CD4-positive, alpha-beta T cell (primary cell): ENCODE measurements at regions not wholly inside any gene's neighbourhood (a gene's known extent, or its start where the extent isn't known, plus 50 kb on each side); places are given as distances from the start of the nearest gene placed in this dataset.

Source experiments
- ATAC-seq: fragments of 200-7000 bp; cut with Tn5 transposase; one replicate; pipeline ENCODE4 v1.10.0; 2022; ENCODE audit warnings: mild to moderate bottlenecking; ENCODE audit not compliant: poor library complexity
- CTCF ChIA-PET: fragments of 350-600 bp; sonication (Branson Sonifier 250); formaldehyde crosslinking; loops from one replicate; lab custom pipeline; 2021; ENCODE audit warnings: antibody characterized with exemption, inconsistent platforms; lab: Charles Lee
- POLR2A ChIA-PET: fragments of 350-600 bp; sonication (Branson Sonifier 250); formaldehyde crosslinking; loops from one replicate; lab custom pipeline; 2021; ENCODE audit warnings: antibody characterized with exemption, inconsistent platforms; lab: Charles Lee
- DNase-seq, 14 experiments: peaks; one replicate each; pipeline ENCODE4 v3.0.0-alpha.2; 2013 to 2020; ENCODE audit warnings: mixed read lengths in 2 of 14
- H3K27ac ChIP-seq, 2 donors: one replicate each; pipeline versions ENCODE4 v1.5.1 to v1.7.0; 2013; ENCODE audit warnings: low read length in 2 of 2, low read depth in 1 of 2, mild to moderate bottlenecking in 1 of 2
- H3K27me3 ChIP-seq, 2 experiments: 1 replicate in 1 of 2; 2 replicates in 1 of 2; pipeline versions ENCODE4 v1.6.1 to v1.7.0; 2013; ENCODE audit warnings: low read length in 2 of 2, control low read depth in 1 of 2, mild to moderate bottlenecking in 1 of 2, moderate library complexity in 1 of 2; ENCODE audit not compliant: insufficient read depth in 2 of 2, control insufficient read depth in 1 of 2
- H3K36me3 ChIP-seq: one replicate; pipeline ENCODE4 v1.6.1; 2013; ENCODE audit warnings: low read length, control low read depth; ENCODE audit not compliant: insufficient read depth
- H3K4me1 ChIP-seq: one replicate; pipeline ENCODE4 v1.6.1; 2013; ENCODE audit warnings: low read length, control low read depth; ENCODE audit not compliant: insufficient read depth
- H3K4me3 ChIP-seq: one replicate; pipeline ENCODE4 v1.5.1; 2013; ENCODE audit warnings: mild to moderate bottlenecking, low read length, moderate library complexity
- H3K9me3 ChIP-seq, 2 experiments: 1 replicate in 1 of 2; 2 replicates in 1 of 2; pipeline versions ENCODE4 v1.6.1 to v1.7.0; 2013; ENCODE audit warnings: low read length in 2 of 2, mild to moderate bottlenecking in 2 of 2, control low read depth in 1 of 2, moderate library complexity in 1 of 2; ENCODE audit not compliant: control insufficient read depth in 1 of 2, insufficient read depth in 1 of 2
- H3K27ac Mint-ChIP-seq: one replicate; pipeline ENCODE4 v1.8.0; 2020; ENCODE audit warnings: mixed read lengths
- H3K27me3 Mint-ChIP-seq: one replicate; pipeline ENCODE4 v1.8.0; 2021; ENCODE audit warnings: mixed read lengths
- H3K36me3 Mint-ChIP-seq: one replicate; pipeline ENCODE4 v1.8.0; 2021; ENCODE audit warnings: low read depth, mixed read lengths
- H3K4me1 Mint-ChIP-seq: one replicate; pipeline ENCODE4 v1.8.0; 2021; ENCODE audit warnings: low read depth, mixed read lengths
- H3K4me3 Mint-ChIP-seq: one replicate; pipeline ENCODE4 v1.8.0; 2020; ENCODE audit warnings: mild to moderate bottlenecking, mixed read lengths
- H3K9me3 Mint-ChIP-seq: one replicate; pipeline ENCODE4 v1.8.0; 2020; ENCODE audit warnings: mixed read lengths
- intact Hi-C, 2 experiments: fragments of 100-400 bp; cut with DNase I in 1 of 2; cut with micrococcal nuclease in 1 of 2; formaldehyde crosslinking; loops; one replicate each; pipeline versions ENCODE4 v1.15.1 to v1.9.0; 2023 to 2025; cut with DNase I, micrococcal nuclease
- TF ChIP-seq, protein P1 (sequence below): fragments of 200-600 bp; IDR thresholded peaks from one replicate; pipeline ENCODE4 v1.8.0; 2022; ENCODE audit warnings: antibody characterized with exemption, mild to moderate bottlenecking

DNA sequence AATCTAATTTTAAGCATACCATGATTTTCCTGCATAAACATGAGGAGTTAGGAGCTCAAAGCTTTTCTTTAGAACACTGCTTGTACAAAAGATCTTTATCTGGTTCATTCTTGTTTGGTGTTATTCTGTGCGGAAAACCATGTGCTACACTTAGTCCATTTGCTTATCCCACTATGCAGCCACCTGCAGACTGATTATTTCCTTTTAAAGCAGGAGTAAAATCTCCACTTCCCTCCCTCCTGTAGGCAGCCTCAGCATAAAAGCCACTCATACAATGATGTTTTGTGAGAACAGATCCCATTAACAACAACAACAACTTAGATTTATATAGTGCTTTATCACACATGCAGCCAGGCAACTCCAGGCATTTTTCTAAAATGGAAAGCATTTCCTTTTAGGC is 355.3 kb upstream of the NEGR1 start:
- ChIA-PET CTCF (no interaction called here), POLR2A (no interaction called here)
- H3K9me3 ChIP-seq = peaks cover 0 to 3% of the 10 kb centered on the region in 2 experiments
- H3K4me1 ChIP-seq = no peaks in the 10 kb centered on the region
- Mint-ChIP-seq H3K36me3 (no peaks in the 10 kb centered on the region), H3K9me3 (peaks cover 7% of the 10 kb centered on the region), H3K4me1 (no peaks in the 10 kb centered on the region), H3K27ac (no peak overlapping the region), H3K4me3 (no peak overlapping the region), H3K27me3 (no peaks in the 10 kb centered on the region)
- TF ChIP-seq, protein P1, sequence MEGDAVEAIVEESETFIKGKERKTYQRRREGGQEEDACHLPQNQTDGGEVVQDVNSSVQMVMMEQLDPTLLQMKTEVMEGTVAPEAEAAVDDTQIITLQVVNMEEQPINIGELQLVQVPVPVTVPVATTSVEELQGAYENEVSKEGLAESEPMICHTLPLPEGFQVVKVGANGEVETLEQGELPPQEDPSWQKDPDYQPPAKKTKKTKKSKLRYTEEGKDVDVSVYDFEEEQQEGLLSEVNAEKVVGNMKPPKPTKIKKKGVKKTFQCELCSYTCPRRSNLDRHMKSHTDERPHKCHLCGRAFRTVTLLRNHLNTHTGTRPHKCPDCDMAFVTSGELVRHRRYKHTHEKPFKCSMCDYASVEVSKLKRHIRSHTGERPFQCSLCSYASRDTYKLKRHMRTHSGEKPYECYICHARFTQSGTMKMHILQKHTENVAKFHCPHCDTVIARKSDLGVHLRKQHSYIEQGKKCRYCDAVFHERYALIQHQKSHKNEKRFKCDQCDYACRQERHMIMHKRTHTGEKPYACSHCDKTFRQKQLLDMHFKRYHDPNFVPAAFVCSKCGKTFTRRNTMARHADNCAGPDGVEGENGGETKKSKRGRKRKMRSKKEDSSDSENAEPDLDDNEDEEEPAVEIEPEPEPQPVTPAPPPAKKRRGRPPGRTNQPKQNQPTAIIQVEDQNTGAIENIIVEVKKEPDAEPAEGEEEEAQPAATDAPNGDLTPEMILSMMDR = no peak
- no peak overlapping the region for H3K4me3 ChIP-seq
- H3K27ac ChIP-seq = no peak overlapping the region
- no peaks in the 10 kb centered on the region for H3K36me3 ChIP-seq
- DNase-seq = no peak
- intact Hi-C loops = no loop called here
- H3K27me3 ChIP-seq = no peaks in the 10 kb centered on the region
- ATAC-seq = no peak

- Mint-ChIP-seq H3K4me1 (no peaks in the 10 kb centered on the region), H3K27me3 (no peaks in the 10 kb centered on the region), H3K27ac (no peak overlapping the region), H3K9me3 (peaks cover 2% of the 10 kb centered on the region), H3K4me3 (no peak overlapping the region), H3K36me3 (no peaks in the 10 kb centered on the region)
- TF ChIP-seq, protein P1 = no peak
- H3K36me3 ChIP-seq = no peaks in the 10 kb centered on the region
- no peaks in the 10 kb centered on the region for H3K27me3 ChIP-seq
- H3K27ac ChIP-seq = no peak overlapping the region
- no peak overlapping the region for H3K4me3 ChIP-seq
- ATAC-seq (no peak), DNase-seq (no peak)
- POLR2A ChIA-PET = no interaction called here
- intact Hi-C loops = no loop called here
- CTCF ChIA-PET = no interaction called here
- H3K9me3 ChIP-seq = peaks cover 0 to 3% of the 10 kb centered on the region in 2 experiments
- H3K4me1 ChIP-seq = no peaks in the 10 kb centered on the region
These were observed 354.3 kb upstream of the NEGR1 start for GRCh38 chr1:72636631-72637030.

DNA sequence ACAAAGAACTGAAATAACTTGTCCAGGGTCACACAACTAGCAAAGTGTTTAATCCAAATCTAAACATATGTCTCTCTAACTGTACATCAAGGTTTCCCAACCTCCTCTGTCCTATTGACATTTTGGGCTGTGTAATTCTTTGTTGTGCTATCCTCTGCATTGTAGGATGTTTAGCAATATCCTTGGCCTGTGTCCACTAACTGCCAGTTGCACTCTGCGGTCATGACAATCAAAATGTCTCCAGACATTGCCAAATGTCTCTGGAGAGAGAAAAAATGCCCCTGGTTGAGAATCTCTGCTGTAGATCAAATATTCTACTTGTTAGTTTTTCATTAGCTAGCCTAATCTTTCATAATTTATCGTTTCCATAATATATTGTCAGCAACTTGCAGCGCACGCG is 353.4 kb upstream of the NEGR1 start:
- no peaks in the 10 kb centered on the region for H3K27me3 Mint-ChIP-seq
- Histone ChIP-seq H3K36me3 (no peaks in the 10 kb centered on the region), H3K9me3 (peaks cover 0 to 3% of the 10 kb centered on the region in 2 experiments), H3K4me3 (no peak overlapping the region), H3K27me3 (no peaks in the 10 kb centered on the region), H3K27ac (no peak overlapping the region), H3K4me1 (no peaks in the 10 kb centered on the region)
- H3K9me3 Mint-ChIP-seq = peaks cover 2% of the 10 kb centered on the region
- H3K4me3 Mint-ChIP-seq = no peak overlapping the region
- intact Hi-C loops = no loop called here
- POLR2A ChIA-PET = no interaction called here
- TF ChIP-seq, protein P1 = no peak
- no peaks in the 10 kb centered on the region for H3K4me1 Mint-ChIP-seq
- CTCF ChIA-PET = no interaction called here
- ATAC-seq (no peak), DNase-seq (peak in 1 of 14 experiments; percentile 1)
- H3K27ac Mint-ChIP-seq = no peak overlapping the region
- no peaks in the 10 kb centered on the region for H3K36me3 Mint-ChIP-seq
